ENCODE measurements at regions not wholly inside any gene's neighbourhood (a gene's known extent, or its start where the extent isn't known, plus 50 kb on each side); places are given as distances from the start of the nearest gene placed in this dataset.

DNA sequence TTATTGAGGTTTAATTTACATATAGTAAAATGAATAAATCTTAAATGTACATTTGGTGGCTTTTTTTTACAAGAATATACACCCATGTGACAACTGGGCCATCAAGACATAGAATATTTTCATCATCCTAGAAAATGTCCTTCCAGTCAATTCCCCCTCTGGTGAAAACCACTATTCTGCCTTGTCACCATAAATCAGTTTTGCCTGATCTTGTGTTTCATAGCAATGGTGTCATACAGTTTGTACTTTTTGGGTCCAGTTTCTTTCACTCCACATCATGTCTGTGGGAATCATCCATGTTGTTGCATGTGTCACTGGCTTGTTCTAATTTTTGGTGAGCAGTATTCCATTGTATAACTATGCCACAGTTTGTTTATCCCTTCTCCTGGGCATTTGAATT lies 133.1 kb downstream of the PDCD6IP start:
- TF ChIP-seq, protein P1, sequence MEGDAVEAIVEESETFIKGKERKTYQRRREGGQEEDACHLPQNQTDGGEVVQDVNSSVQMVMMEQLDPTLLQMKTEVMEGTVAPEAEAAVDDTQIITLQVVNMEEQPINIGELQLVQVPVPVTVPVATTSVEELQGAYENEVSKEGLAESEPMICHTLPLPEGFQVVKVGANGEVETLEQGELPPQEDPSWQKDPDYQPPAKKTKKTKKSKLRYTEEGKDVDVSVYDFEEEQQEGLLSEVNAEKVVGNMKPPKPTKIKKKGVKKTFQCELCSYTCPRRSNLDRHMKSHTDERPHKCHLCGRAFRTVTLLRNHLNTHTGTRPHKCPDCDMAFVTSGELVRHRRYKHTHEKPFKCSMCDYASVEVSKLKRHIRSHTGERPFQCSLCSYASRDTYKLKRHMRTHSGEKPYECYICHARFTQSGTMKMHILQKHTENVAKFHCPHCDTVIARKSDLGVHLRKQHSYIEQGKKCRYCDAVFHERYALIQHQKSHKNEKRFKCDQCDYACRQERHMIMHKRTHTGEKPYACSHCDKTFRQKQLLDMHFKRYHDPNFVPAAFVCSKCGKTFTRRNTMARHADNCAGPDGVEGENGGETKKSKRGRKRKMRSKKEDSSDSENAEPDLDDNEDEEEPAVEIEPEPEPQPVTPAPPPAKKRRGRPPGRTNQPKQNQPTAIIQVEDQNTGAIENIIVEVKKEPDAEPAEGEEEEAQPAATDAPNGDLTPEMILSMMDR (IDR thresholded peaks at IDR 0.05), result no peak
- no peak for TF ChIP-seq POLR2A (IDR thresholded peaks at IDR 0.05)
